DOHH2 (cell line): ENCODE measurements at regions not wholly inside any gene's neighbourhood (a gene's known extent, or its start where the extent isn't known, plus 50 kb on each side); places are given as distances from the start of the nearest gene placed in this dataset.

Experiments used
- H3F3A ChIP-seq: fragments of 200-600 bp; sonication (generic), shearing (Covaris generic); 2 replicates; pipeline ENCODE4 v1.6.0; 2016; ENCODE audit warnings: antibody characterized with exemption, mild to moderate bottlenecking; ENCODE audit not compliant: control insufficient read depth, insufficient read depth
- H3K27ac ChIP-seq: fragments of 200-600 bp; sonication (generic); 2 replicates; pipeline ENCODE4 v1.5.1; 2014; ENCODE audit warnings: low read depth, mild to moderate bottlenecking, low read length, moderate library complexity
- H3K27me3 ChIP-seq: fragments of 200-600 bp; sonication (generic); 2 replicates; pipeline ENCODE4 v1.6.1; 2014; ENCODE audit warnings: mild to moderate bottlenecking, low read length, mixed read lengths; ENCODE audit not compliant: control insufficient read depth
- H3K36me3 ChIP-seq: fragments of 200-600 bp; sonication (generic); 2 replicates; pipeline ENCODE4 v1.6.1; 2014; ENCODE audit warnings: mild to moderate bottlenecking, low read length, moderate library complexity, mixed read lengths; ENCODE audit not compliant: control insufficient read depth
- H3K4me1 ChIP-seq: fragments of 200-600 bp; sonication (generic); 2 replicates; pipeline ENCODE4 v1.6.1; 2014; ENCODE audit warnings: mild to moderate bottlenecking, low read length, mixed read lengths; ENCODE audit not compliant: control insufficient read depth
- H3K4me2 ChIP-seq: fragments of 200-600 bp; sonication (generic); 2 replicates; pipeline ENCODE4 v1.6.0; 2014; ENCODE audit warnings: mild to moderate bottlenecking, low read length, moderate library complexity
- H3K4me3 ChIP-seq: fragments of 200-600 bp; sonication (generic); 2 replicates; pipeline ENCODE4 v1.5.1; 2014; ENCODE audit warnings: mild to moderate bottlenecking, low read length, mixed read lengths
- H3K79me2 ChIP-seq: fragments of 200-600 bp; sonication (generic); 2 replicates; pipeline ENCODE4 v1.6.1; 2014; ENCODE audit warnings: mild to moderate bottlenecking, low read length, mixed read lengths; ENCODE audit not compliant: control insufficient read depth
- H3K9me2 ChIP-seq: fragments of 200-600 bp; sonication (generic); replicated peaks from 2 replicates; pipeline ENCODE4 v1.6.1; 2014; ENCODE audit warnings: mild to moderate bottlenecking, low read length, mixed read lengths; ENCODE audit not compliant: control insufficient read depth
- H3K9me3 ChIP-seq: fragments of 200-600 bp; sonication (generic); 2 replicates; pipeline ENCODE4 v1.6.1; 2014; ENCODE audit warnings: antibody characterized with exemption, low read length, mixed read lengths; ENCODE audit not compliant: control insufficient read depth, insufficient read depth
- H4K20me1 ChIP-seq: fragments of 200-600 bp; sonication (generic); 2 replicates; pipeline ENCODE4 v1.6.0; 2014; ENCODE audit warnings: low read depth, mild to moderate bottlenecking, antibody characterized with exemption, low read length, moderate library complexity; ENCODE audit not compliant: control insufficient read depth, insufficient read depth
- EZH2phosphoT487 ChIP-seq: fragments of 200-600 bp; sonication (generic); IDR thresholded peaks from 2 replicates; pipeline ENCODE4 v1.6.1; 2017; ENCODE audit warnings: borderline replicate concordance, mild to moderate bottlenecking, antibody characterized with exemption, low read length, moderate library complexity, mixed read lengths
- TF ChIP-seq, protein P1 (sequence below): fragments of 200-600 bp; sonication (generic); IDR thresholded peaks from one replicate; pipeline ENCODE4 v1.5.1; 2014; ENCODE audit warnings: antibody characterized with exemption, mild to moderate bottlenecking, low read depth, low read length; ENCODE audit not compliant: poor library complexity, severe bottlenecking

DNA sequence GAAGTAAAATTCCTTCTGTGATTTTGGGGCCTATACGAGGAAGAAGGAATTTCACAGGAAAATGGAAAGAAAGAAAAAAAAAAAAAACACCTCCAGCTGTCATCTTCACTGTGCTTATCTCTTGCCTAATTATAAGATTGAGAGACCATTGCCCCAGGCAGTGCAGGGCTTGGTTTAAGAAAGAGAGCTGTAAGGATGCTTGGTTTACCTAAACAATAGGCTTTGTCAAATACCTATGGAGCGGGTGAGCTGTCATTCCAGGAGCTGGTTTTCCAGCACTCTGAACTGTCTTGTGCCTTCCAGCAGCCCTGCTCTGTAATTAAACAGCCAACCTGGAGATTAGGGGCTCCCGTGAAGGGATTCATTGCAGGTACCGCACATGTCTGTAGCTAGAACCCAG, 137.8 kb downstream of the EDN3 start:
- no peak overlapping the region for H3K27ac ChIP-seq
- TF ChIP-seq, protein P1, sequence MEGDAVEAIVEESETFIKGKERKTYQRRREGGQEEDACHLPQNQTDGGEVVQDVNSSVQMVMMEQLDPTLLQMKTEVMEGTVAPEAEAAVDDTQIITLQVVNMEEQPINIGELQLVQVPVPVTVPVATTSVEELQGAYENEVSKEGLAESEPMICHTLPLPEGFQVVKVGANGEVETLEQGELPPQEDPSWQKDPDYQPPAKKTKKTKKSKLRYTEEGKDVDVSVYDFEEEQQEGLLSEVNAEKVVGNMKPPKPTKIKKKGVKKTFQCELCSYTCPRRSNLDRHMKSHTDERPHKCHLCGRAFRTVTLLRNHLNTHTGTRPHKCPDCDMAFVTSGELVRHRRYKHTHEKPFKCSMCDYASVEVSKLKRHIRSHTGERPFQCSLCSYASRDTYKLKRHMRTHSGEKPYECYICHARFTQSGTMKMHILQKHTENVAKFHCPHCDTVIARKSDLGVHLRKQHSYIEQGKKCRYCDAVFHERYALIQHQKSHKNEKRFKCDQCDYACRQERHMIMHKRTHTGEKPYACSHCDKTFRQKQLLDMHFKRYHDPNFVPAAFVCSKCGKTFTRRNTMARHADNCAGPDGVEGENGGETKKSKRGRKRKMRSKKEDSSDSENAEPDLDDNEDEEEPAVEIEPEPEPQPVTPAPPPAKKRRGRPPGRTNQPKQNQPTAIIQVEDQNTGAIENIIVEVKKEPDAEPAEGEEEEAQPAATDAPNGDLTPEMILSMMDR: no peak
- TF ChIP-seq EZH2phosphoT487: no peak
- no peaks in the 10 kb centered on the region for H3K9me3 ChIP-seq
- H3K4me1 ChIP-seq: no peaks in the 10 kb centered on the region
- no peaks in the 10 kb centered on the region for H3K36me3 ChIP-seq
- no peak overlapping the region for H3K4me3 ChIP-seq
- no peaks in the 10 kb centered on the region for H4K20me1 ChIP-seq
- no peaks in the 10 kb centered on the region for H3K9me2 ChIP-seq
- no peaks in the 10 kb centered on the region for H3F3A ChIP-seq
- H3K4me2 ChIP-seq: no peak overlapping the region
- no peaks in the 10 kb centered on the region for H3K79me2 ChIP-seq
- peaks cover 8% of the 10 kb centered on the region; the same call in 1 of the 2 replicates for H3K27me3 ChIP-seq

DNA sequence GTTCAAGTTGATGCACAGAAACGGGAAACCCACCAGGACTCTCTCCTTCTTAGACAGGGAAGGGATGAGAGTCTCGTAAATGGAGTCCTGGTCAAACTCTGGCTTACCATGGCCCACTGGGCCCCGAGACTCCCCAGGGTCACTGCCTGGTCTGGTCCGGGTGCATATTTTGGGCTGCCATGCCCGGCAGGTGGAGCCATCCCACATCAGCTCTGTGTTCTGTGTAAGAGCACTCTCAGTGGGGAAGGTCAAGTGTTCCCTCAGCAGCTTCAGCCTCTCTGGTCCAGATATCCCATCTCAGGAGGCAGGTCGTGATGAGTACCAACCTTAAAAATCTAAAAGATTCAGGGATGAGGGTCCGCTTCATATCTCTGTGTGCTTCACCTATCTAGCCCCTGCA, 138.8 kb downstream of the EDN3 start:
- no peaks in the 10 kb centered on the region for H3K4me1 ChIP-seq
- H3K36me3 ChIP-seq: no peaks in the 10 kb centered on the region
- H3K9me3 ChIP-seq: no peaks in the 10 kb centered on the region
- H3K4me3 ChIP-seq: no peak overlapping the region
- no peaks in the 10 kb centered on the region for H3K79me2 ChIP-seq
- TF ChIP-seq, protein P1: peak; percentile 37
- TF ChIP-seq EZH2phosphoT487: no peak
- peaks cover 16% of the 10 kb centered on the region; the same call in 1 of the 2 replicates for H3K27me3 ChIP-seq
- H3K27ac ChIP-seq: no peak overlapping the region
- no peak overlapping the region for H3K4me2 ChIP-seq
- H4K20me1 ChIP-seq: no peaks in the 10 kb centered on the region
- no peaks in the 10 kb centered on the region for H3K9me2 ChIP-seq
- H3F3A ChIP-seq: no peaks in the 10 kb centered on the region

DNA sequence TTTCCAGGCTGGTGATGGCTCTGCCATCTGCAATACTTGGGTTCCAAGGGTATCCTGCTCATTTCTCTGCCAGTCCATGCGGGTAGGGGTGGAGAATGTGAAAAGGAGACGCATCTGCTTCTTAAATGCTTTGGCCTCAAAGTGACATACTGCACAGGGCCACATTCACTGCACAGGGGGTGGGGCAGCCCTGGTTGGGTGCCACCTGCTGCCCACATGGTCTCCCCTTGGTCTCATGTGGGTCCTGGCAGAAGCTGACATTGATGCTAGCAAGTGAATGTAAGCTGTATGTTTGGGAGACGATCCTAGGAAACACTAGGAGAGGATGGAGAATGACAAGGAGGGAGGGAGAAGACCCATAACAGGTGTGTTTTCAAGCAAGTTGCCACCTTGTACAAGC, 140.9 kb downstream of the EDN3 start:
- Histone ChIP-seq H4K20me1 (no peaks in the 10 kb centered on the region), H3K9me3 (no peaks in the 10 kb centered on the region), H3K27ac (no peak overlapping the region), H3K79me2 (no peaks in the 10 kb centered on the region), H3K36me3 (no peaks in the 10 kb centered on the region), H3K4me1 (no peaks in the 10 kb centered on the region), H3K9me2 (no peaks in the 10 kb centered on the region), H3K4me2 (no peak overlapping the region), H3F3A (no peaks in the 10 kb centered on the region), H3K27me3 (peaks cover 26% of the 10 kb centered on the region; the same call in 1 of the 2 replicates), H3K4me3 (no peak overlapping the region)
- no peak for TF ChIP-seq EZH2phosphoT487
- TF ChIP-seq, protein P1: no peak
